Transverse colon (tissue), 3 donors: ENCODE measurements at regions not wholly inside any gene's neighbourhood (a gene's known extent, or its start where the extent isn't known, plus 50 kb on each side); places are given as distances from the start of the nearest gene placed in this dataset.

Experiments used
- CTCF ChIP-seq, 5 experiments: fragments of 200-600 bp in 3 of 5; fragments of 450-650 bp in 2 of 5; sonication (generic) in 3 of 5; IDR thresholded peaks; 1 replicate in 2 of 5; 2 replicates in 3 of 5; pipeline ENCODE4 v1.5.1; 2016 to 2017; ENCODE audit warnings: antibody characterized with exemption in 5 of 5, inconsistent platforms in 3 of 5, mild to moderate bottlenecking in 2 of 5, moderate library complexity in 1 of 5
- EP300 ChIP-seq: sonication (generic); formaldehyde crosslinking; IDR thresholded peaks from one replicate; pipeline ENCODE4 v1.6.1; 2017; ENCODE audit warnings: antibody characterized with exemption, low read depth

- TF ChIP-seq CTCF (IDR thresholded peaks at IDR 0.05) = no peak
- TF ChIP-seq EP300 = no peak
Measured at GRCh38 chr12:59087691-59088090, 167.4 kb upstream of the LRIG3 start.
